Right atrium auricular region (tissue), 2 donors: ENCODE measurements at regions not wholly inside any gene's neighbourhood (a gene's known extent, or its start where the extent isn't known, plus 50 kb on each side); places are given as distances from the start of the nearest gene placed in this dataset.
"Not testable (repeated sequence)": the region's sequence is repeated elsewhere in the genome, so short reads cannot be mapped to it uniquely, and the experiment has no call there.

Source experiments
- DNase-seq: peaks from one replicate; pipeline ENCODE4 v3.0.0-alpha.2; 2019; ENCODE audit warnings: low spot score
- H3K27ac ChIP-seq, 2 donors: fragments of 200-600 bp; sonication (generic); 1 replicate in 1 of 2; 2 replicates in 1 of 2; pipeline ENCODE4 v1.5.1; 2016 to 2019
- H3K27me3 ChIP-seq, 2 donors: fragments of 200-600 bp; sonication (generic); one replicate each; pipeline versions ENCODE4 v1.5.1 to v1.6.0; 2017 to 2019
- H3K36me3 ChIP-seq: fragments of 200-600 bp; sonication (generic); one replicate; pipeline ENCODE4 v1.5.1; 2016
- H3K4me1 ChIP-seq, 2 donors: fragments of 200-600 bp; sonication (generic); one replicate each; pipeline versions ENCODE4 v1.5.1 to v1.6.0; 2017 to 2019
- H3K4me3 ChIP-seq, 2 donors: fragments of 200-600 bp; sonication (generic); 1 replicate in 1 of 2; 2 replicates in 1 of 2; pipeline ENCODE4 v1.5.1; 2017 to 2019; ENCODE audit warnings: mild to moderate bottlenecking in 1 of 2, moderate library complexity in 1 of 2
- H3K9me3 ChIP-seq, 2 donors: fragments of 200-600 bp; sonication (generic); one replicate each; pipeline ENCODE4 v1.5.1; 2019
- CTCF ChIP-seq, 2 donors: fragments of 200-600 bp; sonication (generic); IDR thresholded peaks; one replicate each; pipeline ENCODE4 v1.5.1; 2019; ENCODE audit warnings: antibody characterized with exemption in 2 of 2

GRCh38 chr16:29217104-29217751, 189.3 kb downstream of the NPIPB11 start:
- H3K4me1 ChIP-seq, H3K27ac ChIP-seq, H3K27me3 ChIP-seq, H3K9me3 ChIP-seq, DNase-seq, H3K4me3 ChIP-seq, H3K36me3 ChIP-seq: not testable (repeated sequence)

- not testable (repeated sequence) for H3K36me3 ChIP-seq, H3K4me3 ChIP-seq, H3K9me3 ChIP-seq, H3K4me1 ChIP-seq, H3K27me3 ChIP-seq, H3K27ac ChIP-seq
- DNase-seq: peak; percentile 36
Measured at GRCh38 chr16:29213770-29214169, 192.7 kb downstream of the NPIPB11 start.

GRCh38 chr16:29213251-29213650, 193.3 kb downstream of the NPIPB11 start:
- H3K27ac ChIP-seq, H3K36me3 ChIP-seq, H3K9me3 ChIP-seq, H3K27me3 ChIP-seq, H3K4me3 ChIP-seq, H3K4me1 ChIP-seq: not testable (repeated sequence)
- peak; percentile 36 for DNase-seq

GRCh38 chr16:29212084-29213027, 194.2 kb downstream of the NPIPB11 start:
- H3K36me3 ChIP-seq, H3K27me3 ChIP-seq, H3K4me1 ChIP-seq, H3K4me3 ChIP-seq, H3K9me3 ChIP-seq, H3K27ac ChIP-seq: not testable (repeated sequence)
- peak; percentile 50 for DNase-seq

- not testable (repeated sequence) for H3K27ac ChIP-seq, H3K9me3 ChIP-seq, H3K4me1 ChIP-seq, H3K4me3 ChIP-seq, H3K36me3 ChIP-seq, H3K27me3 ChIP-seq
- peak; percentile 56 for DNase-seq
Measured at GRCh38 chr16:29211456-29211855, 195.1 kb downstream of the NPIPB11 start.

- H3K36me3 ChIP-seq, H3K4me1 ChIP-seq, H3K27ac ChIP-seq, H3K27me3 ChIP-seq, H3K9me3 ChIP-seq, H3K4me3 ChIP-seq: not testable (repeated sequence)
- peak; percentile 28 for DNase-seq
Measured at GRCh38 chr16:29210299-29211150, 196.0 kb downstream of the NPIPB11 start.

GRCh38 chr16:29206120-29206519, 200.4 kb downstream of the NPIPB11 start:
- not testable (repeated sequence) for H3K27ac ChIP-seq, H3K9me3 ChIP-seq, H3K27me3 ChIP-seq, H3K36me3 ChIP-seq, H3K4me3 ChIP-seq, H3K4me1 ChIP-seq
- peak; percentile 18 for DNase-seq

- not testable (repeated sequence) for H3K4me3 ChIP-seq, H3K27ac ChIP-seq, H3K36me3 ChIP-seq, DNase-seq, H3K9me3 ChIP-seq, H3K27me3 ChIP-seq
- peaks cover 0 to 15% of the 10 kb centered on the region in 2 donors for H3K4me1 ChIP-seq
Measured at GRCh38 chr16:29205151-29205550, 201.4 kb downstream of the NPIPB11 start.

- H3K27me3 ChIP-seq: no peaks in the 10 kb centered on the region
- peak; percentile 55 for DNase-seq
- TF ChIP-seq CTCF (IDR thresholded peaks at IDR 0.05): no peak
Measured at GRCh38 chr16:29204806-29205135, 201.7 kb downstream of the NPIPB11 start.

GRCh38 chr16:29203933-29204805, 202.3 kb downstream of the NPIPB11 start:
- H3K27me3 ChIP-seq, H3K4me3 ChIP-seq, H3K36me3 ChIP-seq, H3K9me3 ChIP-seq, H3K27ac ChIP-seq: not testable (repeated sequence)
- DNase-seq: peak; percentile 48
- peaks cover 0 to 21% of the 10 kb centered on the region in 2 donors for H3K4me1 ChIP-seq

More at GRCh38 chr16:29204806-29205135, 201.7 kb downstream of the NPIPB11 start:
- no peak overlapping the region for H3K27ac ChIP-seq
- H3K36me3 ChIP-seq: no peaks in the 10 kb centered on the region
- no peak overlapping the region for H3K4me3 ChIP-seq
- no peaks in the 10 kb centered on the region for H3K9me3 ChIP-seq
- H3K4me1 ChIP-seq: peaks cover 0 to 15% of the 10 kb centered on the region in 2 donors

- H3K27ac ChIP-seq: peak overlapping the region in 1 of 2 donors; percentile 83
- H3K36me3 ChIP-seq, H3K4me3 ChIP-seq, H3K27me3 ChIP-seq, H3K9me3 ChIP-seq: not testable (repeated sequence)
- peak; percentile 42 for DNase-seq
- peaks cover 0 to 25% of the 10 kb centered on the region in 2 donors for H3K4me1 ChIP-seq
Measured at GRCh38 chr16:29203046-29203932, 203.2 kb downstream of the NPIPB11 start.

GRCh38 chr16:29202642-29203041, 203.9 kb downstream of the NPIPB11 start:
- not testable (repeated sequence) for H3K4me3 ChIP-seq, H3K36me3 ChIP-seq, H3K27me3 ChIP-seq, H3K9me3 ChIP-seq
- peak; percentile 58 for DNase-seq
- peaks cover 0 to 25% of the 10 kb centered on the region in 2 donors for H3K4me1 ChIP-seq
- peak overlapping the region in 1 of 2 donors; percentile 83 for H3K27ac ChIP-seq
